GM23338 (cell line): ENCODE measurements at regions not wholly inside any gene's neighbourhood (a gene's known extent, or its start where the extent isn't known, plus 50 kb on each side); places are given as distances from the start of the nearest gene placed in this dataset.

ENCODE experiments used
- ATAC-seq: fragments of 200-7000 bp; cut with Tn5 transposase; 3 replicates; pipeline ENCODE4 v1.9.1; 2020
- DNase-seq: peaks from one replicate; pipeline ENCODE4 v3.0.0-alpha.2; 2015; ENCODE audit warnings: low spot score
- H2AFZ ChIP-seq: fragments of 200-600 bp; sonication (generic); 2 replicates; pipeline ENCODE4 v1.8.0; 2016; ENCODE audit warnings: antibody characterized with exemption, mild to moderate bottlenecking, moderate library complexity
- H3F3A ChIP-seq: fragments of 200-600 bp; sonication (generic); replicated peaks from 2 replicates; pipeline ENCODE4 v1.8.0; 2017; ENCODE audit warnings: antibody characterized with exemption, mixed run types, low read depth
- H3K27ac ChIP-seq: fragments of 200-600 bp; sonication (generic); 2 replicates; pipeline ENCODE4 v1.6.1; 2016; ENCODE audit warnings: low read depth
- H3K27me3 ChIP-seq: fragments of 200-600 bp; sonication (generic); 2 replicates; pipeline ENCODE4 v1.8.0; 2016; ENCODE audit warnings: mild to moderate bottlenecking, mixed run types, moderate library complexity; ENCODE audit not compliant: insufficient read depth
- H3K36me3 ChIP-seq: fragments of 200-600 bp; sonication (generic); 2 replicates; pipeline ENCODE4 v1.8.0; 2016; ENCODE audit warnings: mild to moderate bottlenecking; ENCODE audit not compliant: insufficient read depth
- H3K4me1 ChIP-seq: fragments of 200-600 bp; sonication (generic); 2 replicates; pipeline ENCODE4 v1.8.0; 2016; ENCODE audit warnings: mild to moderate bottlenecking, moderate library complexity; ENCODE audit not compliant: insufficient read depth
- H3K4me2 ChIP-seq: fragments of 200-600 bp; sonication (generic); 2 replicates; pipeline ENCODE4 v1.7.1; 2017; ENCODE audit warnings: mixed run types
- H3K4me3 ChIP-seq: fragments of 200-600 bp; sonication (generic); 2 replicates; pipeline ENCODE4 v1.6.1; 2016; ENCODE audit warnings: mixed run types
- H3K79me2 ChIP-seq: fragments of 200-600 bp; sonication (generic); replicated peaks from 2 replicates; pipeline ENCODE4 v1.8.0; 2017; ENCODE audit warnings: mild to moderate bottlenecking; ENCODE audit not compliant: insufficient read depth
- H3K9me2 ChIP-seq: fragments of 200-600 bp; sonication (generic); 2 replicates; pipeline ENCODE4 v1.8.0; 2017; ENCODE audit not compliant: insufficient read depth
- H4K20me1 ChIP-seq: fragments of 200-600 bp; sonication (generic); replicated peaks from 2 replicates; pipeline ENCODE4 v1.8.0; 2017; ENCODE audit warnings: mild to moderate bottlenecking; ENCODE audit not compliant: insufficient read depth
- H3K27ac Mint-ChIP-seq: 2 replicates; pipeline ENCODE4 v1.8.0; 2020; ENCODE audit warnings: inconsistent platforms, mild to moderate bottlenecking, moderate library complexity, mixed read lengths
- H3K27me3 Mint-ChIP-seq: 3 replicates; pipeline ENCODE4 v1.8.0; 2022; ENCODE audit warnings: low read depth, mild to moderate bottlenecking, moderate library complexity, mixed read lengths, inconsistent platforms; ENCODE audit not compliant: insufficient read depth, poor library complexity
- H3K36me3 Mint-ChIP-seq: 3 replicates; pipeline ENCODE4 v1.8.0; 2021; ENCODE audit warnings: low read depth, mild to moderate bottlenecking, inconsistent platforms, moderate library complexity, mixed read lengths
- H3K4me1 Mint-ChIP-seq: 3 replicates; pipeline ENCODE4 v1.8.0; 2020; ENCODE audit warnings: mild to moderate bottlenecking, inconsistent platforms, mixed read lengths
- H3K4me3 Mint-ChIP-seq: 3 replicates; pipeline ENCODE4 v1.8.0; 2021; ENCODE audit warnings: moderate library complexity, mild to moderate bottlenecking, inconsistent platforms, mixed read lengths
- H3K9me3 Mint-ChIP-seq: 3 replicates; pipeline ENCODE4 v1.8.0; 2020; ENCODE audit warnings: moderate library complexity, mild to moderate bottlenecking, inconsistent platforms, mixed read lengths
- CREB1 ChIP-seq: fragments of 250-450 bp; sonication (Bioruptor Pico); IDR thresholded peaks from 2 replicates; pipeline ENCODE4 v1.5.0; 2020; ENCODE audit warnings: low read depth, mild to moderate bottlenecking, moderate library complexity
- EZH2 ChIP-seq: fragments of 200-600 bp; sonication (generic); IDR thresholded peaks from one replicate; pipeline ENCODE4 v1.8.0; 2017; ENCODE audit warnings: antibody characterized with exemption, mild to moderate bottlenecking, low read depth; ENCODE audit not compliant: unreplicated experiment
- EZH2phosphoT487 ChIP-seq: fragments of 200-600 bp; sonication (generic); IDR thresholded peaks from one replicate; pipeline ENCODE4 v1.8.1; 2018; ENCODE audit warnings: antibody characterized with exemption; ENCODE audit not compliant: unreplicated experiment
- JUNB ChIP-seq: IDR thresholded peaks from one replicate; pipeline ENCODE4 v1.6.1; 2016; ENCODE audit warnings: antibody characterized with exemption; ENCODE audit not compliant: unreplicated experiment
- NANOG ChIP-seq: IDR thresholded peaks from 2 replicates; pipeline ENCODE4 v1.6.1; 2016; ENCODE audit warnings: antibody characterized with exemption, borderline replicate concordance
- POLR2AphosphoS5 ChIP-seq: IDR thresholded peaks from 2 replicates; pipeline ENCODE4 v1.6.1; 2016; ENCODE audit warnings: antibody characterized with exemption, low read depth
- STAT1 ChIP-seq: IDR thresholded peaks from one replicate; pipeline ENCODE4 v1.6.1; 2016; ENCODE audit warnings: antibody characterized with exemption; ENCODE audit not compliant: unreplicated experiment
- ZNF114 ChIP-seq: fragments of 250-450 bp; sonication (Bioruptor Pico); IDR thresholded peaks from 2 replicates; pipeline ENCODE4 v1.5.0; 2020; ENCODE audit warnings: mild to moderate bottlenecking, moderate library complexity
- ZNF331 ChIP-seq: fragments of 250-450 bp; sonication (Bioruptor Pico); IDR thresholded peaks from 2 replicates; pipeline ENCODE4 v1.5.0; 2020; ENCODE audit warnings: low read depth, mild to moderate bottlenecking, moderate library complexity
- ZNF462 ChIP-seq: fragments of 250-450 bp; sonication (Bioruptor Pico); IDR thresholded peaks from 2 replicates; pipeline ENCODE4 v1.5.0; 2020; ENCODE audit warnings: mild to moderate bottlenecking, moderate library complexity
- TF ChIP-seq, protein P1 (sequence below): IDR thresholded peaks from one replicate; pipeline ENCODE4 v1.6.1; 2018; ENCODE audit warnings: antibody characterized with exemption; ENCODE audit not compliant: unreplicated experiment
- TF ChIP-seq, protein P2 (sequence below): IDR thresholded peaks from 2 replicates; pipeline ENCODE4 v1.6.1; 2016; ENCODE audit warnings: antibody characterized with exemption
- TF ChIP-seq, protein P3 (sequence below), 2 experiments: fragments of 200-600 bp in 1 of 2; sonication (generic) in 1 of 2; conservative IDR thresholded peaks; 2 replicates each; pipeline versions ENCODE4 v1.5.1 to v1.6.1; 2016 to 2017; ENCODE audit warnings: antibody characterized with exemption in 2 of 2, low read depth in 2 of 2, mild to moderate bottlenecking in 2 of 2, moderate library complexity in 1 of 2

- no peaks in the 10 kb centered on the region for H3K36me3 ChIP-seq
Measured at GRCh38 chr15:58321034-58321433, 110.8 kb upstream of the LIPC start.

More at GRCh38 chr15:58321034-58321433, 110.8 kb upstream of the LIPC start:
- peaks cover 2% of the 10 kb centered on the region for H3K27me3 Mint-ChIP-seq
- no peak overlapping the region for H3K27ac ChIP-seq
- H3K27ac Mint-ChIP-seq, result no peak overlapping the region
- H3F3A ChIP-seq, result no peaks in the 10 kb centered on the region
- no peaks in the 10 kb centered on the region for H3K4me1 Mint-ChIP-seq
- H3K4me3 ChIP-seq, result no peak overlapping the region
- DNase-seq, result no peak
- H2AFZ ChIP-seq, result no peak overlapping the region
- H3K4me1 ChIP-seq, result no peaks in the 10 kb centered on the region
- no peaks in the 10 kb centered on the region for H3K9me2 ChIP-seq
- H3K27me3 ChIP-seq, result no peaks in the 10 kb centered on the region
- H3K36me3 Mint-ChIP-seq, result no peaks in the 10 kb centered on the region
- H4K20me1 ChIP-seq, result no peaks in the 10 kb centered on the region
- TF ChIP-seq POLR2AphosphoS5 (no peak), NANOG (no peak), ZNF462 (CRISPR knock-in tag) (no peak), CREB1 (CRISPR knock-in tag) (no peak), STAT1 (no peak), JUNB (no peak), ZNF331 (CRISPR knock-in tag) (no peak), EZH2phosphoT487 (no peak), EZH2 (no peak), ZNF114 (CRISPR knock-in tag) (no peak)
- TF ChIP-seq, protein P1, sequence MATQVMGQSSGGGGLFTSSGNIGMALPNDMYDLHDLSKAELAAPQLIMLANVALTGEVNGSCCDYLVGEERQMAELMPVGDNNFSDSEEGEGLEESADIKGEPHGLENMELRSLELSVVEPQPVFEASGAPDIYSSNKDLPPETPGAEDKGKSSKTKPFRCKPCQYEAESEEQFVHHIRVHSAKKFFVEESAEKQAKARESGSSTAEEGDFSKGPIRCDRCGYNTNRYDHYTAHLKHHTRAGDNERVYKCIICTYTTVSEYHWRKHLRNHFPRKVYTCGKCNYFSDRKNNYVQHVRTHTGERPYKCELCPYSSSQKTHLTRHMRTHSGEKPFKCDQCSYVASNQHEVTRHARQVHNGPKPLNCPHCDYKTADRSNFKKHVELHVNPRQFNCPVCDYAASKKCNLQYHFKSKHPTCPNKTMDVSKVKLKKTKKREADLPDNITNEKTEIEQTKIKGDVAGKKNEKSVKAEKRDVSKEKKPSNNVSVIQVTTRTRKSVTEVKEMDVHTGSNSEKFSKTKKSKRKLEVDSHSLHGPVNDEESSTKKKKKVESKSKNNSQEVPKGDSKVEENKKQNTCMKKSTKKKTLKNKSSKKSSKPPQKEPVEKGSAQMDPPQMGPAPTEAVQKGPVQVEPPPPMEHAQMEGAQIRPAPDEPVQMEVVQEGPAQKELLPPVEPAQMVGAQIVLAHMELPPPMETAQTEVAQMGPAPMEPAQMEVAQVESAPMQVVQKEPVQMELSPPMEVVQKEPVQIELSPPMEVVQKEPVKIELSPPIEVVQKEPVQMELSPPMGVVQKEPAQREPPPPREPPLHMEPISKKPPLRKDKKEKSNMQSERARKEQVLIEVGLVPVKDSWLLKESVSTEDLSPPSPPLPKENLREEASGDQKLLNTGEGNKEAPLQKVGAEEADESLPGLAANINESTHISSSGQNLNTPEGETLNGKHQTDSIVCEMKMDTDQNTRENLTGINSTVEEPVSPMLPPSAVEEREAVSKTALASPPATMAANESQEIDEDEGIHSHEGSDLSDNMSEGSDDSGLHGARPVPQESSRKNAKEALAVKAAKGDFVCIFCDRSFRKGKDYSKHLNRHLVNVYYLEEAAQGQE, result no peak
- TF ChIP-seq, protein P2, sequence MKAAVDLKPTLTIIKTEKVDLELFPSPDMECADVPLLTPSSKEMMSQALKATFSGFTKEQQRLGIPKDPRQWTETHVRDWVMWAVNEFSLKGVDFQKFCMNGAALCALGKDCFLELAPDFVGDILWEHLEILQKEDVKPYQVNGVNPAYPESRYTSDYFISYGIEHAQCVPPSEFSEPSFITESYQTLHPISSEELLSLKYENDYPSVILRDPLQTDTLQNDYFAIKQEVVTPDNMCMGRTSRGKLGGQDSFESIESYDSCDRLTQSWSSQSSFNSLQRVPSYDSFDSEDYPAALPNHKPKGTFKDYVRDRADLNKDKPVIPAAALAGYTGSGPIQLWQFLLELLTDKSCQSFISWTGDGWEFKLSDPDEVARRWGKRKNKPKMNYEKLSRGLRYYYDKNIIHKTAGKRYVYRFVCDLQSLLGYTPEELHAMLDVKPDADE, result no peak
- TF ChIP-seq, protein P3, sequence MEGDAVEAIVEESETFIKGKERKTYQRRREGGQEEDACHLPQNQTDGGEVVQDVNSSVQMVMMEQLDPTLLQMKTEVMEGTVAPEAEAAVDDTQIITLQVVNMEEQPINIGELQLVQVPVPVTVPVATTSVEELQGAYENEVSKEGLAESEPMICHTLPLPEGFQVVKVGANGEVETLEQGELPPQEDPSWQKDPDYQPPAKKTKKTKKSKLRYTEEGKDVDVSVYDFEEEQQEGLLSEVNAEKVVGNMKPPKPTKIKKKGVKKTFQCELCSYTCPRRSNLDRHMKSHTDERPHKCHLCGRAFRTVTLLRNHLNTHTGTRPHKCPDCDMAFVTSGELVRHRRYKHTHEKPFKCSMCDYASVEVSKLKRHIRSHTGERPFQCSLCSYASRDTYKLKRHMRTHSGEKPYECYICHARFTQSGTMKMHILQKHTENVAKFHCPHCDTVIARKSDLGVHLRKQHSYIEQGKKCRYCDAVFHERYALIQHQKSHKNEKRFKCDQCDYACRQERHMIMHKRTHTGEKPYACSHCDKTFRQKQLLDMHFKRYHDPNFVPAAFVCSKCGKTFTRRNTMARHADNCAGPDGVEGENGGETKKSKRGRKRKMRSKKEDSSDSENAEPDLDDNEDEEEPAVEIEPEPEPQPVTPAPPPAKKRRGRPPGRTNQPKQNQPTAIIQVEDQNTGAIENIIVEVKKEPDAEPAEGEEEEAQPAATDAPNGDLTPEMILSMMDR (conservative IDR thresholded peaks at IDR 0.05; ENCODE audit: low read depth in 2 of 2), result no peak
- H3K4me3 Mint-ChIP-seq, result no peak overlapping the region
- no peak overlapping the region for H3K4me2 ChIP-seq
- H3K79me2 ChIP-seq, result no peaks in the 10 kb centered on the region
- H3K9me3 Mint-ChIP-seq, result no peaks in the 10 kb centered on the region; the same call in 2 of the 3 replicates
- no peak for ATAC-seq
